GM12864 (cell line): ENCODE measurements at regions not wholly inside any gene's neighbourhood (a gene's known extent, or its start where the extent isn't known, plus 50 kb on each side); places are given as distances from the start of the nearest gene placed in this dataset.
A peak's percentile ranks its signal among the peaks of the same experiment; 100 is the strongest.

Experiments used
- DNase-seq: peaks from one replicate; pipeline ENCODE4 v3.0.0-alpha.2; 2011; ENCODE audit warnings: low read depth
- H3K4me3 ChIP-seq: 2 replicates; pipeline ENCODE4 v1.5.1; 2011; ENCODE audit warnings: mild to moderate bottlenecking, low read depth, low read length, control low read depth
- TF ChIP-seq, protein P1 (sequence below): IDR thresholded peaks from 2 replicates; pipeline ENCODE4 v1.5.1; 2011; ENCODE audit warnings: low read depth, mild to moderate bottlenecking, moderate library complexity, low read length, control low read depth, inconsistent platforms; ENCODE audit errors: missing control alignments

DNA sequence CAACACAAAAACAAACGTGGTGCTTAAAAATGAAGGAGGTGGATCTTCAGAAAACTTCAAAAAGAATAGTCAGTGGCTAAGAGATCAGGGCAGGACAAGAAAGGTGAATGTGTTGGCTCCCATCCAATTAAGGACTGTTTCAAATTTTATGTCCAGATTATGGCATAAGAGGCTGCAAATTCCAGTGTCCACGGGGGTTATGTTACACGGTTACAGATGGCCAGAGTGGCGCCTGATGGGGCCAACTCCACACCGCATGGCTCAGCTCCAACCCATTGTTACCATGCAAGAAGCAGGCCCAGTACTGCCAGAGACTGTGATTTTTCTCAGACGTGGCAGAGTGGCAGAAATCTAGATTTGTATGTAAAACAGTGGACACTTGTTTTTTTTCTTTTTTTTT, 168.4 kb upstream of the TENM3 start:
- DNase-seq: no peak
- TF ChIP-seq, protein P1, sequence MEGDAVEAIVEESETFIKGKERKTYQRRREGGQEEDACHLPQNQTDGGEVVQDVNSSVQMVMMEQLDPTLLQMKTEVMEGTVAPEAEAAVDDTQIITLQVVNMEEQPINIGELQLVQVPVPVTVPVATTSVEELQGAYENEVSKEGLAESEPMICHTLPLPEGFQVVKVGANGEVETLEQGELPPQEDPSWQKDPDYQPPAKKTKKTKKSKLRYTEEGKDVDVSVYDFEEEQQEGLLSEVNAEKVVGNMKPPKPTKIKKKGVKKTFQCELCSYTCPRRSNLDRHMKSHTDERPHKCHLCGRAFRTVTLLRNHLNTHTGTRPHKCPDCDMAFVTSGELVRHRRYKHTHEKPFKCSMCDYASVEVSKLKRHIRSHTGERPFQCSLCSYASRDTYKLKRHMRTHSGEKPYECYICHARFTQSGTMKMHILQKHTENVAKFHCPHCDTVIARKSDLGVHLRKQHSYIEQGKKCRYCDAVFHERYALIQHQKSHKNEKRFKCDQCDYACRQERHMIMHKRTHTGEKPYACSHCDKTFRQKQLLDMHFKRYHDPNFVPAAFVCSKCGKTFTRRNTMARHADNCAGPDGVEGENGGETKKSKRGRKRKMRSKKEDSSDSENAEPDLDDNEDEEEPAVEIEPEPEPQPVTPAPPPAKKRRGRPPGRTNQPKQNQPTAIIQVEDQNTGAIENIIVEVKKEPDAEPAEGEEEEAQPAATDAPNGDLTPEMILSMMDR: no peak
- no peak overlapping the region for H3K4me3 ChIP-seq

DNA sequence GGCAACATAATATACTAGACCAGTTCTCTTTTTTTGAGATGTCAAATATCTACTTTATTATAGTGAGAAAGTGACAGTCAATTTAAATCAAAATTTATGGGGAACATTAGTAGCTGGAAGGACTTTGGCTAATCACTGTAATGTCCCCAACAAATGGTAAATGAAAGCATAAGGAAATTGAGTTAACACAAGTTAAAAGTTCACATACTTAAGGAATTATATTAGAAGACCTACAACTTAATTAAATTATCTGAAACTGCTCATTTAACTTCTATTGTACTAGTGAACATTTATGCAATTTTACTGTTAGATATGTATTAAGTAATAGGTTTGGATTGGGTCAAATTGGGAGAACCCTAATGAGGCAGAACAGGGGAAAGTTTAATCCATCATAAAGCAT, 160.3 kb upstream of the TENM3 start:
- no peak overlapping the region for H3K4me3 ChIP-seq
- TF ChIP-seq, protein P1: no peak
- no peak for DNase-seq

DNA sequence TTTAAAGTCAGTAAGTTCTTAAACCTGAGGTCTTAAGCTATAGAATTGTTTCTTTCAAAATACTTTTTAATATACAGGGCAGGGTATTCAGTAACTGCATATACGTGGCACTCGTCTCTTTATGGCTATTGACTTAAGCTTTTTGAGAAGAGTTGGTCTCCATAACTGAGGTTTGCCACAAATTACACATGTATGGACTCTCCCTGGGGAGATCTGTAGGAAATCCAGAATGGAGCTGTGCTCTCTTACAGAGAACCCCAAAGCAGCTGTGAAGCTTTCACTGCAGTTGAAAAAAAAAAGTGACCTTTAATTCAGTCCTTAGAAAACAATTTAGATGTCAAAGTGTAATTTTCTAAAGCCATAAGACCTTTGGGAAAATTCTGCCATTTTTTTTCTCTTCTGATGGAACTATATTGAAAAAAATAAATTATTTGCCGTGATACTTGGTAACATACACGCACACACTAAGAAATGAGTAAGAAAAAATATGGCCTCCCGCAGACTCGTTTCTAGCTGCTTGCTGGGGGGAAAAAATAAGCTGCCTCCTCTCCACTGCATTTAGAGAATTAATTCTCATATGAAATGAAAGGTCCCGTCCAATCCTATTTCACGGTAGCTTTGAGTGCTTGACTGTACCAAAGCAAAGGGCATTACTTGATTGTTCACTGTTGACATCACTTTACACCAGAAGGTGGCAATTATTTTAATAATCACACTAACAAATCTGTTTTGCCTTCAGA, 159.4 kb upstream of the TENM3 start:
- no peak for DNase-seq
- TF ChIP-seq, protein P1: no peak
- H3K4me3 ChIP-seq: no peak overlapping the region

DNA sequence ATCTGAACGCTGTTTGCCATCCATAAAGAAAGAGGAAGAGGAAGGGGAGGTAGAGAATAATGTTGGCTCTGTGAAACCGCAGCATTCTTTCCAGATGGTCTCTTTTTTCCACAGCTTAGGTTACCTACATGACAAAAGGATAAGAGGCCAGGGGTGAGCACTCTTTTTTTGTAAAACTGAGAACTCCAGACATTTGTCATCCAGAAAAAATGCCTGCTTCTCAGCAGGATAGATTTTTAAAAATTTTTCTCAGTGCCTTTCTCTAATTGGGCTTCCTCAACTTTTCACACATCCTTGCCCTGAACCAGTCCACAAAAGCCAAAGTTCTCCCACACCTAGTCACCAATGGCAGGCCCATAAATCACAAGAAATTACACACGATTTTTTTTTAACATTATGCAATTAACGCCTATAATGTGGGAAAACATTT, 158.1 kb upstream of the TENM3 start:
- DNase-seq: no peak
- TF ChIP-seq, protein P1: no peak
- no peak overlapping the region for H3K4me3 ChIP-seq

DNA sequence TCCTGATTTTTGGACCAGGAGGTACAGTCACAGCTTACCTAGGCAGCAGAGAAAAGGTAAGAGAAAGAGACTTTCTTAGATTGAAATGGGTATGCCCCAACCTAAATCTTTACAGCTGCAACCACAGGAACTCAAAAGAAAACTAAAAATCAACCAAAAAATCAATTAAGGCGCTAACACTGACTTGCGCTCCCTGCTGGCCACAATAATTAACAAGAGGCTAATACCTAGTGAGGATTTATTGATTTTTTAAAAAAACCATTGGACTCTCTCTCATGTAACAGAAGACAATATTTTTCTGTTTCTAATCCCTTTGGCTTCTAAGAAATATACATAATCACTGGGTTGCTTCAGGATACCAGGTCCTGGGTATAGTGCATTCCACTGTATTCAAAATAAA, 153.9 kb upstream of the TENM3 start:
- TF ChIP-seq, protein P1: peak; percentile 24
- no peak for DNase-seq
- H3K4me3 ChIP-seq: no peak overlapping the region

DNA sequence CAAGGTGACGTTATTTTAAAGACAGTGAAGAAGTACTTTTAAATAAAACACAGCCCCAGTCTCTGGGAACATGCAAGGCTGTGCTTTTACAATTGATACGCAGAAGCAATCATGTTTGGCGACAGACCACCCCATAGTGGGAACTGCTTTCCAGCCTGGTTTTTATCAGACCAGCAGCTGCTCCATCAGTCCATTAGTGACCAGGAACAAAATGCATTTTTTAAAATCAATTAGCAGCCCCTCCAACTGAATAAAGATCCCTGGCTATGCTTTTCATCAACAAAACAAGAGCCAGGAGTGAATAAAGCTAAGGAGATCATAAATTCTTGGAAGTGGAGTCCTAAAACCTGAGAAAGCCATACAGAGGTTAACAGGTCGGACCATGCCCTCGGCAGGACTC, 153.0 kb upstream of the TENM3 start:
- DNase-seq: no peak
- TF ChIP-seq, protein P1: no peak
- no peak overlapping the region for H3K4me3 ChIP-seq

DNA sequence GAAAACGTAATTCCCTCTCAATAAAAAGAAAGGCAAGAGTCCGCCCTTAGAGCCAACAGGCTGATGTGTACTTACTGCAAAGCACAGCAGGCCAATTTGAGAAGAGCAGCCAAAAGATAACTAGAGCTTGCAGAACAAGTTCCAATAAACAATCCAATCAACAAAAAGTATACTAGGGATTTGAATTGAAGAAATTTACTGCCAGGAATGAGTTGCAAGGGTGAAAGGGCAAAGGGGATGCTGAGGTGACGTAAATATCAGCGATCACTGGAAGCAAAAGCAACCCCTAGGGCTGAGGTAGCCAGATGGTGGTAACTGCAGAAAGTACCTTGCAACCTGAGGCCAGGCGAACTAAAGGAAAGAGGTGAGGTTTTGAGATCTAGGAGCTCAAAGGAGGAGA, 152.1 kb upstream of the TENM3 start:
- H3K4me3 ChIP-seq: no peak overlapping the region
- TF ChIP-seq, protein P1: no peak
- DNase-seq: no peak
